ENCODE measurements at regions not wholly inside any gene's neighbourhood (a gene's known extent, or its start where the extent isn't known, plus 50 kb on each side); places are given as distances from the start of the nearest gene placed in this dataset.

- DNase-seq (ENCODE audit: low read depth in 1 of 2, low spot score in 1 of 2): no peak
- TF ChIP-seq JUND (IDR thresholded peaks at IDR 0.05; ENCODE audit: low read depth): no peak
- in situ Hi-C loops (cut with HindIII; ENCODE audit: low pct_unique_long_range_greater_than_20kb, low sequenced_read_pairs): no loop called here
Observed at GRCh38 chr1:10901891-10902805, 105.7 kb upstream of the CASZ1 start.

GRCh38 chr1:10903421-10903820 lies 107.0 kb upstream of the CASZ1 start:
- DNase-seq (ENCODE audit: low read depth in 1 of 2, low spot score in 1 of 2): no peak
- TF ChIP-seq JUND (IDR thresholded peaks at IDR 0.05; ENCODE audit: low read depth): no peak
- in situ Hi-C loops (cut with HindIII; ENCODE audit: low pct_unique_long_range_greater_than_20kb, low sequenced_read_pairs): no loop called here

DNA sequence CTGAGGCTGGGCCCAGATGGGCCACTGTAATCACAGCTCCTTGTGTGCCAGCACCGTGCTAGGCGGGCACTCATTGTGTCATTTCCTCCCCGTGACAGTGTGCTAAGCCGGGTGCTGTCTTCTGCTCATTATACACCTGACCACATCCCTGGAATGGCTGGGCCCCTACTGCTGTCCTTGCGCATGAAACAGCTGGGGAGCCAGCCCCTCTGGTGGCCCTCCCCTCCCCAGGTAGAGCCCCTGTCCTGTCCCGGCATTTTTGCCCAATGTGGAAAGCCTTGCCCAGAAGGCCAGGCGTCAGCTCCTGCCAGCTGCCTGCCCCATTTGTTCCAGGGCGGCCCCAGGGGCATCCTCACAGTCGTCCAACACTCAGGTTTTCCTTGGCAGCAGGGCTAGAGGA lies 107.4 kb upstream of the CASZ1 start:
- DNase-seq (ENCODE audit: low read depth in 1 of 2, low spot score in 1 of 2): no peak
- TF ChIP-seq JUND (IDR thresholded peaks at IDR 0.05; ENCODE audit: low read depth): no peak
- in situ Hi-C loops (cut with HindIII; ENCODE audit: low pct_unique_long_range_greater_than_20kb, low sequenced_read_pairs): no loop called here

- no peak for TF ChIP-seq JUND (IDR thresholded peaks at IDR 0.05; ENCODE audit: low read depth)
- DNase-seq (ENCODE audit: low read depth in 1 of 2, low spot score in 1 of 2): no peak
- in situ Hi-C loops (cut with HindIII; ENCODE audit: low pct_unique_long_range_greater_than_20kb, low sequenced_read_pairs): no loop called here
Observed at GRCh38 chr1:10904396-10905358, 107.8 kb upstream of the TARDBP start.

DNA sequence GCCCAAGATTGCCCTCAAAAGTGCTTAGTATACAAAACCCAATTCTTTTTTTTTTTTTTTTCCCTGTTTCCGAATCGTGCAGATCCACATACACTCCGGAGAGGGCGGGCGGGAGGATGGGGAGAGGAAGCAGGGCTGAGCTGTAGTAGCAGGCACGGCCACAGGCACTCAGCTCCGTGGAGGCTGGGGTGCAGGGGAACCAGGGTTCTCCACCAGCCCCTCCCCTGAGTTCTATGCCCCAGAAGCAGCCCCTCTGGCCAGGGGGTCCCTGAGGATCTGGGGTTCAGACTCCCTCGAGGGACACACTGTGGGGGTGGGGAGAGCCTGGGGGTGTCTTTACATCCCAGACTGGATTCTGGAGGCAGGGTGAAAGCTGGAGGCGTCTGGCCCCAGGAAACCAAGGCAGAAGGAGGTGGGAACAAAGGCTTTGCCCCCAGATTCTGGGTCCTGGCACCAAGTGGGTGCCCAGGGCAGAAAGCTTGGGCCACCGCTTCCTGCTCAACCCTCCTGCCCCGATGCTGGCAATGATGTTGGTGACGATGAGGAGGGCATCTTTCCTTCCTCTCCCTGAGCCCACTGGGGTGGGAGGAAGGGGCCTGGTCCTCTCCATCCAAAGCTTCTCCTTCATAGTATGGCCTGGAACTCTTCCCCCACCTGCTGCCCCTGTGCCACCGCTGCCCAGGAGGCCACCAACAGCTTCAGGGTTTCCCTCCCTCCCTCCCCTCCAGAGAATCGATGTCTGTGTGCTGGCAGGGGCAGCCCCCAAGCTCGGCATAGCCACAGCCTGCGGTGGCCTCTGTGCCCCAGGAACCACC lies 106.4 kb upstream of the TARDBP start:
- in situ Hi-C loops (cut with HindIII; ENCODE audit: low pct_unique_long_range_greater_than_20kb, low sequenced_read_pairs): no loop called here
- TF ChIP-seq JUND (IDR thresholded peaks at IDR 0.05; ENCODE audit: low read depth): no peak
- DNase-seq (ENCODE audit: low read depth in 1 of 2, low spot score in 1 of 2): no peak

GRCh38 chr1:10906866-10907519 lies 105.5 kb upstream of the TARDBP start:
- in situ Hi-C loops (cut with HindIII; ENCODE audit: low pct_unique_long_range_greater_than_20kb, low sequenced_read_pairs): no loop called here
- DNase-seq (ENCODE audit: low read depth in 1 of 2, low spot score in 1 of 2): no peak
- no peak for TF ChIP-seq JUND (IDR thresholded peaks at IDR 0.05; ENCODE audit: low read depth)

DNA sequence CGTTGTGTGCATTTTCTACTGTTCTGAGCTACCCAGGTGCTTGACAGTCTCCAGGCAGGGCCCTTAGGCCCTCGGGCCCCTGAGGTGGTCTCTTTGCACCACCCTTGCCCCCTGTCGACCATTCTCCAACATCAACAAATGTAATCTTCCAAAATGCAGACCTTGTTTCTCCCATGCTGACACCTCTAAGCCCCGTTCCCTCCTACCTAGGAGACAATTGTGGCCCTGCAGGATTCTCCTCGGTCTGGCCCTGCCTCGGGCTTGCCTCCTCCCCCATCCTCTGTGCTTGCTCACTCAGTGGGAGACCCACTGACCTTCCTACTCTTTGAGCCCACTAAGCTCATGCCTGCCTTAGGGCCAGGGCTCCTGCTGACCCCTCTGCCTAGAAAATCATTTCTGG lies 104.2 kb upstream of the TARDBP start:
- no peak for TF ChIP-seq JUND (IDR thresholded peaks at IDR 0.05; ENCODE audit: low read depth)
- in situ Hi-C loops (cut with HindIII; ENCODE audit: low pct_unique_long_range_greater_than_20kb, low sequenced_read_pairs): no loop called here
- no peak for DNase-seq (ENCODE audit: low read depth in 1 of 2, low spot score in 1 of 2)

- TF ChIP-seq JUND (IDR thresholded peaks at IDR 0.05; ENCODE audit: low read depth): no peak
- in situ Hi-C loops (cut with HindIII; ENCODE audit: low pct_unique_long_range_greater_than_20kb, low sequenced_read_pairs): no loop called here
Observed at GRCh38 chr1:10909697-10910680, 102.5 kb upstream of the TARDBP start.

DNA sequence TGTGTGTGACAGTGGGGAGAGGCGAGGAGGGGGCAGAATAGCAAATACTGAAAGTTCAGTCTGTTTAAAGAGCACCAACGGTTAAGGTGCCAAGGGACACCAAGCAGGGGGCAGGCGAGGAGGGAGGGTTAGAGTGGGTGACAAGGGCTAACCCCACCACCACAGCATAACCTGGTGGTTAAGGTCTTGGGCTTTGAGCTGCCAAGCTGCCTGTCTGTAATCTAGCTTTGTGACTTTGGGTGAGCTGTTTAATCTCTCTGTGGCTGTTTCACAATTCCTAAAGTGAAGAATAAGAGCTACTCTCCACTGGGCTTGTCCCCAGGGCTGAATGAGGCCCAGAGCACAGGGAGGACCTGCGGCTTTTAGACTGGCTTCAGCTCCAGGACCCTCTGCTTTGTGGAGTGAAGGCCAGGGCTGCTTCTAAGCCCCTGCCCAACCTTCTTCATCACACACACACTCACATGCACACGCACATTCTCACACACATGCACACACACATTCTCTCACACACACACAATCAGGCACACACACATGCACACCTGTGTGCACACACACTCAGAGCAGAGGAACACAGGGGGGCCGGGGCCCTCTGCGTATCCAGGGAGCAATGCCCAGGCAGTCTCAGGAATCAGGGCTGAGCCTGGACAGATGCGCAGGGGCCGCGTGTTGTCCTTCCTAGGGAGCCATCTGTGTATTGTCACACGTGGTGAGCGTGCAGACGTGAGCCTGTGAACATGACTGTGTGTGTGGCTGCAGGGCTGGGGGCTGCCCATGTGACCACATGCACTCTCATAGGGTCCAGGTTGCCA lies 101.6 kb upstream of the TARDBP start:
- TF ChIP-seq JUND (IDR thresholded peaks at IDR 0.05; ENCODE audit: low read depth): no peak
- no peak for DNase-seq (ENCODE audit: low read depth in 1 of 2, low spot score in 1 of 2)
- in situ Hi-C loops (cut with HindIII; ENCODE audit: low pct_unique_long_range_greater_than_20kb, low sequenced_read_pairs): no loop called here

More at GRCh38 chr1:10909697-10910680, 102.5 kb upstream of the TARDBP start:
- peak; percentile 49 to 60 for DNase-seq (ENCODE audit: low read depth in 1 of 2, low spot score in 1 of 2)

Measured in T47D (cell line).